ENCODE measurements at regions not wholly inside any gene's neighbourhood (a gene's known extent, or its start where the extent isn't known, plus 50 kb on each side); places are given as distances from the start of the nearest gene placed in this dataset.

DNA sequence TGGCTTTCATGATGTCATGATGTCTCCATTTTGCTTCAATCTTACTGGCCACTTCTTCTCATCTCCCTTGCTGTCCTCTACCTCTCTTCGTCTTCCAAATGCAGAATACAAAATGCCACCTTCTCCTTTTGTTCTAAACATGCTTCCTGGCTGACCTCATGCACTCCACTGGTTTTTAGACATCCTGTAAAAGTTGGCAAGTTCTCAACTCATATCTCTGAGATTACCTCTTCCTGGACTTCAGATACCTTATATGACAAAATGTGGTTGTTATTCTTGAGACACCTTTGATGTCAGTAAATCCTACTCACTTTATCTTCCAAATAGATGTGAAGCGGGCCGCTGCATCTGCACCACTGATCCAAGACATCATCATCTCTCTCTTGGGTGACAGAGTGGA lies 212.7 kb upstream of the FOXA2 start:
- no peak for TF ChIP-seq POLR2A (IDR thresholded peaks at IDR 0.05)
- intact Hi-C loops (cut with DNase I): no loop called here
- peak overlapping the region; percentile 59 for H3K27ac ChIP-seq
- H3K27me3 ChIP-seq: no peaks in the 10 kb centered on the region
- H3K4me1 ChIP-seq: no peaks in the 10 kb centered on the region
- H3K9me3 ChIP-seq: no peaks in the 10 kb centered on the region
- DNase-seq (ENCODE audit: extremely low spot score in 2 of 2): no peak
- H3K36me3 ChIP-seq: no peaks in the 10 kb centered on the region
- no peak overlapping the region for H3K4me3 ChIP-seq

DNA sequence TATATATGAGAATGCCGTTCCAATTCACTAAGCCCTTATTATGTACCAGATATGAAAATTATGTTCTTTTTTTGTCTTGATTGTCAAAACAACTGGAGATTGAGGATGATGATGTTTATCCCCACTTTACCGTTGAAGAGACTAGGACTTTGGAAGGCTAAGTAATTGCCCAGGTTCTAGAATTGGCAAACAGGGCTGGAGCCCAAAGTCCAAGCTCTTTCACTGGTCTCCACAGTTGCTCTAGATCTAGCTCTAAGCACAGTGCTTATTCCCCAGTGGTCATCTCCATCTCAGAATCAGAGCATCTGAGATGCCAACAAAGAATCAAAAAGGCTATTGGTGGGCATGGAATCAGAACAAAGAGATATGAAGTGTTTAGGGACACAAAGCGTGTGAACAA lies 215.3 kb upstream of the FOXA2 start:
- no peaks in the 10 kb centered on the region for H3K27me3 ChIP-seq
- no peak overlapping the region for H3K27ac ChIP-seq
- DNase-seq (ENCODE audit: extremely low spot score in 2 of 2): no peak
- H3K4me1 ChIP-seq: no peaks in the 10 kb centered on the region
- H3K9me3 ChIP-seq: no peaks in the 10 kb centered on the region
- intact Hi-C loops (cut with DNase I): no loop called here
- H3K36me3 ChIP-seq: no peaks in the 10 kb centered on the region
- TF ChIP-seq POLR2AphosphoS5 (IDR thresholded peaks at IDR 0.05; ENCODE audit: insufficient read depth in 1 of 2, low read depth in 1 of 2) (no peak), POLR2A (IDR thresholded peaks at IDR 0.05) (no peak)
- no peak overlapping the region for H3K4me3 ChIP-seq

DNA sequence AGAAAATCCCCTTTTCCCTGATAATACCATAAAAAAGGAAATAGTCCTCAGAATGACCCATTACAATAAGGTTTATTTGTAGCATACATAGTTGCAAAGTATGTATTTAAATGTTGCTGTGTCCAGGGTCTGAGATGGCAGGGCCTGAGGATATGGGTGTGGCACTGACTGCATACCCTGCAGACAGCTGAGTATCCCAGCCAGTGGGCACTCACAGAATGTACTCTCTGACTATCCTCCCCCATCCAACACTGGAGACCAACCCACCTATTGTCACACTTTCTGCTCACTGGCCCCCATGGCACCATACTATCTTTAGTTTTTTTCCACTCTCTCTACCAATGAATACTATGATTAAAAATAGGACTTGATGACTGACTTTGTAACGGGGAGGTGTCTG lies 215.8 kb upstream of the FOXA2 start:
- no peaks in the 10 kb centered on the region for H3K9me3 ChIP-seq
- H3K4me1 ChIP-seq: no peaks in the 10 kb centered on the region
- DNase-seq (ENCODE audit: extremely low spot score in 2 of 2): no peak
- H3K4me3 ChIP-seq: no peak overlapping the region
- TF ChIP-seq POLR2A (IDR thresholded peaks at IDR 0.05): no peak
- H3K36me3 ChIP-seq: no peaks in the 10 kb centered on the region
- H3K27ac ChIP-seq: no peak overlapping the region
- intact Hi-C loops (cut with DNase I): no loop called here
- H3K27me3 ChIP-seq: no peaks in the 10 kb centered on the region

DNA sequence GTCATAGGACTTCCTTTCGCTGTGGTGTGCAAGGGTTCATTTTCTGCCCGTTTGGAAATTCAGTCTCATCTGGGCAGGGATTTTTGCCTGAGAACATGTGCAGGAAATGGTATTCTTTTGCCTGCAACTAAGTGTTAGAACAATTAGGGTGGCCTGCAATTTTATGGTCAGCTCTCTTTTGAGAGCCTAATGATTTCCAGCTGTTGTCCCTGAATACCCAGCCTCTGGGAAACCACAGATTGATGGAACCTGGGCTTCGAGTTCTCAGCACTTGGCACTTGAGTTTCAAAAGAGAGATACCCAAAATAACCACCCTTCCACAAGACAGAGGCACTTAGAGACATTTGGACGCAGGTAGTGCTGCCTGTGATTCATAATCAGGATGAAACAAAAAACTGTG lies 217.2 kb upstream of the FOXA2 start:
- no peak for DNase-seq (ENCODE audit: extremely low spot score in 2 of 2)
- no peak overlapping the region for H3K27ac ChIP-seq
- H3K36me3 ChIP-seq: no peaks in the 10 kb centered on the region
- H3K4me1 ChIP-seq: no peaks in the 10 kb centered on the region
- no peaks in the 10 kb centered on the region for H3K9me3 ChIP-seq
- no peak overlapping the region for H3K4me3 ChIP-seq
- intact Hi-C loops (cut with DNase I): no loop called here
- TF ChIP-seq POLR2AphosphoS5 (IDR thresholded peaks at IDR 0.05; ENCODE audit: insufficient read depth in 1 of 2, low read depth in 1 of 2): no peak
- no peak for TF ChIP-seq POLR2A (IDR thresholded peaks at IDR 0.05)
- TF ChIP-seq, protein P1, sequence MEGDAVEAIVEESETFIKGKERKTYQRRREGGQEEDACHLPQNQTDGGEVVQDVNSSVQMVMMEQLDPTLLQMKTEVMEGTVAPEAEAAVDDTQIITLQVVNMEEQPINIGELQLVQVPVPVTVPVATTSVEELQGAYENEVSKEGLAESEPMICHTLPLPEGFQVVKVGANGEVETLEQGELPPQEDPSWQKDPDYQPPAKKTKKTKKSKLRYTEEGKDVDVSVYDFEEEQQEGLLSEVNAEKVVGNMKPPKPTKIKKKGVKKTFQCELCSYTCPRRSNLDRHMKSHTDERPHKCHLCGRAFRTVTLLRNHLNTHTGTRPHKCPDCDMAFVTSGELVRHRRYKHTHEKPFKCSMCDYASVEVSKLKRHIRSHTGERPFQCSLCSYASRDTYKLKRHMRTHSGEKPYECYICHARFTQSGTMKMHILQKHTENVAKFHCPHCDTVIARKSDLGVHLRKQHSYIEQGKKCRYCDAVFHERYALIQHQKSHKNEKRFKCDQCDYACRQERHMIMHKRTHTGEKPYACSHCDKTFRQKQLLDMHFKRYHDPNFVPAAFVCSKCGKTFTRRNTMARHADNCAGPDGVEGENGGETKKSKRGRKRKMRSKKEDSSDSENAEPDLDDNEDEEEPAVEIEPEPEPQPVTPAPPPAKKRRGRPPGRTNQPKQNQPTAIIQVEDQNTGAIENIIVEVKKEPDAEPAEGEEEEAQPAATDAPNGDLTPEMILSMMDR (IDR thresholded peaks at IDR 0.05): no peak
- H3K27me3 ChIP-seq: no peaks in the 10 kb centered on the region

DNA sequence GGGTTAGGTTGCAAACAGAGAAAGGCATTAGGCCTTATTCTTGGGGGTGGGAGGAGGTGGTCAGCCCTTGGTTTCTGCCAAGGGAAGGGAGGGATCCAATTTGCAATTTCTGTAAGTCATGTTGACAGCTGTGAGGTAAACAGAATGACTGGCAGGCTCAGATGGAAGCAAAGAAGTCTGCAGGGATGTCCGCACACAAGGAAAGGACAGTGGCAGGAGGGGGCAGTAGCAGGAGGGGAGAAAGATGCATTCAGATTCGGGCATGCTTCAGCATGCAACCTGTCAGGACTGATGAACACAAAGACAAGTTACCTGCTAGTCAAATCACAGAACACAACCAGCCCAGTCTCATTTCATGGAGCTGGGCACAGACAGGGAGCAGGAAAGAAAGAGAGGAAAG lies 217.9 kb upstream of the FOXA2 start:
- TF ChIP-seq POLR2AphosphoS5 (IDR thresholded peaks at IDR 0.05; ENCODE audit: insufficient read depth in 1 of 2, low read depth in 1 of 2) (no peak), POLR2A (IDR thresholded peaks at IDR 0.05) (no peak)
- TF ChIP-seq, protein P1 (IDR thresholded peaks at IDR 0.05): no peak
- intact Hi-C loops (cut with DNase I): no loop called here
- H3K36me3 ChIP-seq: no peaks in the 10 kb centered on the region
- H3K4me3 ChIP-seq: no peak overlapping the region
- H3K27ac ChIP-seq: no peak overlapping the region
- H3K27me3 ChIP-seq: no peaks in the 10 kb centered on the region
- no peaks in the 10 kb centered on the region for H3K9me3 ChIP-seq
- no peak for DNase-seq (ENCODE audit: extremely low spot score in 2 of 2)
- no peaks in the 10 kb centered on the region for H3K4me1 ChIP-seq

DNA sequence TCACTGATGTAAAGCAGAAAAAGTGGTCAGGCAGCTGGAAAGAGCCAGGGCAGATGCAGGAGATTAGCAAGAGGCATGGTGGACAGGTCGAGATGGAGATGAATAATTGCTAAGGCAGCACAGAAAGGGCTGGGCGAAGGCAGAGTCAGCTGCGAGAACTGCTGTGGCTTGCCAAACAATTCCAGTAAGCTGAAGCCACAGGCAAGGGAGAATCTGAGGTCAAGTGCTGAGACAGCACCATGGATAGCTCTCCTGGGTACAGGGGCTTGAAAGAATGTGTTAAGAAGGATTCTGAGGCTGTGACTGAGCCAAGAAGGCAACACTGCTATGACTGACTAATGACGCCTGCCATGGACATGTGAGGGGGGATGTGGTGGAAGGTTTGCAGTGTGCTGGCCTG lies 220.8 kb upstream of the FOXA2 start:
- TF ChIP-seq POLR2AphosphoS5 (IDR thresholded peaks at IDR 0.05; ENCODE audit: insufficient read depth in 1 of 2, low read depth in 1 of 2) (no peak), POLR2A (IDR thresholded peaks at IDR 0.05) (no peak)
- TF ChIP-seq, protein P1 (IDR thresholded peaks at IDR 0.05): no peak
- no peaks in the 10 kb centered on the region for H3K36me3 ChIP-seq
- DNase-seq (ENCODE audit: extremely low spot score in 2 of 2): no peak
- no peaks in the 10 kb centered on the region for H3K9me3 ChIP-seq
- H3K4me3 ChIP-seq: no peak overlapping the region
- H3K27me3 ChIP-seq: no peaks in the 10 kb centered on the region
- H3K27ac ChIP-seq: no peak overlapping the region
- no peaks in the 10 kb centered on the region for H3K4me1 ChIP-seq
- intact Hi-C loops (cut with DNase I): no loop called here

DNA sequence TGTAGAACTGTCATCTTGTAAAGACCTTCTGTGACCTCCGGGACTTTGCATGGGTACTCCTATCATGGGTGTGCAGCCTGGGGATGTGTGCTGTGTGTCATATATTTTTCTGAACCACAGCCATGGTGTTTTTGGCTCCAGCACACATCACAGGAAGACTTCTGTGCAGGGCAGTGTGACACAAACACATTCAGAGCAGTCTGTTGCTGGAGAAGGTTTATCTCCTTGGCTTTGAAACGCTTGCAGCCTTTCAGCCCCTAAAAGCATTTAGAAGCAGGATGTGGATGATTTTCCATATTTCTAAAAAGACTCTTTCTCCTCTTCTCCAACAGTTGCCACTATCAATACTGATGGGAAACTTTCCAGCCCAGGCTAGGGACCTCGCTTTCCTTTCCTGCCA lies 221.6 kb upstream of the FOXA2 start:
- Histone ChIP-seq H3K4me3 (no peak overlapping the region), H3K27ac (no peak overlapping the region), H3K9me3 (no peaks in the 10 kb centered on the region), H3K4me1 (no peaks in the 10 kb centered on the region), H3K36me3 (no peaks in the 10 kb centered on the region), H3K27me3 (no peaks in the 10 kb centered on the region)
- no peak for TF ChIP-seq POLR2AphosphoS5 (IDR thresholded peaks at IDR 0.05; ENCODE audit: insufficient read depth in 1 of 2, low read depth in 1 of 2)
- no peak for TF ChIP-seq POLR2A (IDR thresholded peaks at IDR 0.05)
- TF ChIP-seq, protein P1 (IDR thresholded peaks at IDR 0.05): no peak
- intact Hi-C loops (cut with DNase I): no loop called here
- DNase-seq (ENCODE audit: extremely low spot score in 2 of 2): no peak
